ENCODE measurements at regions not wholly inside any gene's neighbourhood (a gene's known extent, or its start where the extent isn't known, plus 50 kb on each side); places are given as distances from the start of the nearest gene placed in this dataset.

GRCh38 chr16:79278506-79278905 is 322.0 kb downstream of the MAF start:
- TF ChIP-seq REST (IDR thresholded peaks at IDR 0.05; ENCODE audit: unreplicated experiment), result no peak
- no peak for TF ChIP-seq EZH2 (IDR thresholded peaks at IDR 0.05; ENCODE audit: low read depth, unreplicated experiment)
- no peak for TF ChIP-seq POLR2AphosphoS5 (IDR thresholded peaks at IDR 0.05; ENCODE audit: low read depth)
- TF ChIP-seq CTCF (conservative IDR thresholded peaks at IDR 0.05; ENCODE audit: low read depth in 2 of 2), result no peak
- no peak for TF ChIP-seq ZNF114 (CRISPR knock-in tag; IDR thresholded peaks at IDR 0.05)
- no peak for TF ChIP-seq EZH2phosphoT487 (IDR thresholded peaks at IDR 0.05; ENCODE audit: unreplicated experiment)
- TF ChIP-seq JUNB (IDR thresholded peaks at IDR 0.05; ENCODE audit: unreplicated experiment), result no peak
- TF ChIP-seq ETS1 (IDR thresholded peaks at IDR 0.05), result no peak
- TF ChIP-seq CREB1 (CRISPR knock-in tag; IDR thresholded peaks at IDR 0.05; ENCODE audit: low read depth), result no peak
